HCT116 (cell line): ENCODE measurements at regions not wholly inside any gene's neighbourhood (a gene's known extent, or its start where the extent isn't known, plus 50 kb on each side); places are given as distances from the start of the nearest gene placed in this dataset.

Source experiments
- ATAC-seq: fragments of 200-7000 bp; cut with Tn5 transposase; 2 replicates; pipeline ENCODE4 v1.9.1; 2020; ENCODE audit warnings: mild to moderate bottlenecking, moderate library complexity
- BruUV-seq: library from RNA; stranded (reverse); fragments of 400-500 nt; replicated peaks from 2 replicates; lab custom pipeline; 2021; lab: Mats Ljungman, UMichigan
- CTCF ChIA-PET: fragments of 300-600 bp; sonication (Branson Sonifier 250); formaldehyde crosslinking; loops from one replicate; lab custom pipeline; 2021; ENCODE audit warnings: antibody characterized with exemption; lab: Charles Lee
- POLR2A ChIA-PET: fragments of 300-600, 350-600 bp; sonication (Branson Sonifier 250); formaldehyde crosslinking; loops from one replicate; lab custom pipeline; 2021; ENCODE audit warnings: antibody characterized with exemption; lab: Charles Lee
- RAD21 ChIA-PET, 2 experiments: fragments of 300-600 bp; sonication (Branson Sonifier 250); formaldehyde crosslinking; loops; one replicate each; lab custom pipeline; 2023; ENCODE audit warnings: low total read pairs in 2 of 2; ENCODE audit not compliant: uncharacterized antibody in 2 of 2, unreplicated experiment in 2 of 2, low non-redundant PET in 1 of 2; lab: Charles Lee
- DNase-seq: peaks from one replicate; pipeline ENCODE4 v3.0.0-alpha.2; 2010; ENCODE audit warnings: low read depth, low spot score
- H2AFZ ChIP-seq: fragments of 200-600 bp; shearing (Covaris generic), sonication (generic); 2 replicates; pipeline ENCODE4 v1.6.1; 2017; ENCODE audit warnings: low read depth, mixed run types, mixed read lengths, antibody characterized with exemption, low read length; ENCODE audit not compliant: poor library complexity, severe bottlenecking
- H3K27ac ChIP-seq: 2 replicates; pipeline ENCODE4 v1.5.1; 2012; ENCODE audit warnings: low read depth, low read length
- H3K27me3 ChIP-seq: fragments of 200-600 bp; sonication (generic); 2 replicates; pipeline ENCODE4 v1.6.1; 2016; ENCODE audit warnings: mixed run types, low read length, mixed read lengths; ENCODE audit not compliant: insufficient read depth
- H3K36me3 ChIP-seq, 2 experiments: fragments of 200-500 bp in 1 of 2; fragments of 200-600 bp in 1 of 2; sonication (Bioruptor generic) in 1 of 2; sonication (generic) in 1 of 2; 2 replicates each; pipeline versions ENCODE4 v1.5.1 to v1.6.1; 2014 to 2016; ENCODE audit warnings: low read length in 2 of 2, inconsistent platforms in 1 of 2, mixed read lengths in 1 of 2, mixed run types in 1 of 2; ENCODE audit not compliant: insufficient read depth in 2 of 2, control insufficient read depth in 1 of 2
- H3K4me1 ChIP-seq, 2 experiments: fragments of 200-600 bp in 1 of 2; sonication (generic) in 1 of 2; 2 replicates each; pipeline versions ENCODE4 v1.5.1 to v1.6.1; 2012 to 2017; ENCODE audit warnings: low read length in 2 of 2, inconsistent platforms in 1 of 2, mild to moderate bottlenecking in 1 of 2, mixed read lengths in 1 of 2, mixed run types in 1 of 2, moderate library complexity in 1 of 2; ENCODE audit not compliant: insufficient read depth in 2 of 2, control insufficient read depth in 1 of 2
- H3K4me2 ChIP-seq: fragments of 200-600 bp; sonication (generic); 2 replicates; pipeline ENCODE4 v1.6.1; 2017; ENCODE audit warnings: mixed run types, low read length, mixed read lengths
- H3K4me3 ChIP-seq, 2 experiments: fragments of 200-600 bp in 1 of 2; sonication (generic) in 1 of 2; replicated peaks in 1 of 2; 2 replicates each; pipeline ENCODE4 v1.5.1; 2011 to 2016; ENCODE audit warnings: low read length in 2 of 2, control low read depth in 1 of 2, low read depth in 1 of 2, mild to moderate bottlenecking in 1 of 2, mixed read lengths in 1 of 2, mixed run types in 1 of 2
- H3K79me2 ChIP-seq: fragments of 200-600 bp; sonication (generic); 2 replicates; pipeline ENCODE4 v1.6.1; 2017; ENCODE audit warnings: mild to moderate bottlenecking, mixed run types, low read length, moderate library complexity, mixed read lengths; ENCODE audit not compliant: insufficient read depth
- H3K9ac ChIP-seq: fragments of 200-600 bp; sonication (generic); 2 replicates; pipeline ENCODE4 v1.6.1; 2016; ENCODE audit warnings: low read length, mixed read lengths
- H3K9me2 ChIP-seq: fragments of 200-600 bp; sonication (generic), shearing (Covaris generic); 2 replicates; pipeline ENCODE4 v1.6.1; 2017; ENCODE audit warnings: mixed run types, mild to moderate bottlenecking, moderate library complexity; ENCODE audit not compliant: insufficient read depth
- H3K9me3 ChIP-seq, 2 experiments: fragments of 200-500 bp in 1 of 2; fragments of 200-600 bp in 1 of 2; sonication (Bioruptor generic) in 1 of 2; sonication (generic) in 1 of 2; 2 replicates each; pipeline ENCODE4 v1.6.1; 2014 to 2017; ENCODE audit warnings: low read length in 2 of 2, mixed read lengths in 2 of 2, inconsistent platforms in 1 of 2, low read depth in 1 of 2, mild to moderate bottlenecking in 1 of 2, mixed run types in 1 of 2, moderate library complexity in 1 of 2; ENCODE audit not compliant: control insufficient read depth in 1 of 2, insufficient read depth in 1 of 2
- H4K20me1 ChIP-seq: fragments of 200-600 bp; sonication (generic), shearing (Covaris generic); 2 replicates; pipeline ENCODE4 v1.6.1; 2017; ENCODE audit warnings: mixed run types, mild to moderate bottlenecking, moderate library complexity; ENCODE audit not compliant: insufficient read depth
- ATF3 ChIP-seq: IDR thresholded peaks from 2 replicates; pipeline ENCODE4 v1.6.1; 2012
- CBX3 ChIP-seq: IDR thresholded peaks from 2 replicates; pipeline ENCODE4 v1.6.1; 2012; ENCODE audit warnings: low read depth
- CEBPB ChIP-seq: IDR thresholded peaks from 2 replicates; pipeline ENCODE4 v1.6.1; 2012; ENCODE audit warnings: low read depth
- ELF1 ChIP-seq: IDR thresholded peaks from 2 replicates; pipeline ENCODE4 v1.6.1; 2012; ENCODE audit warnings: low read depth, borderline replicate concordance
- EZH2 ChIP-seq: fragments of 200-600 bp; sonication (generic); IDR thresholded peaks from 2 replicates; pipeline ENCODE4 v1.6.1; 2017; ENCODE audit warnings: antibody characterized with exemption, mixed run types
- EZH2phosphoT487 ChIP-seq: fragments of 200-600 bp; IDR thresholded peaks from 2 replicates; pipeline ENCODE4 v1.6.1; 2018; ENCODE audit warnings: antibody characterized with exemption, borderline replicate concordance
- FOSL1 ChIP-seq: IDR thresholded peaks from 2 replicates; pipeline ENCODE4 v1.6.1; 2012; ENCODE audit warnings: low read depth
- JUND ChIP-seq: IDR thresholded peaks from 2 replicates; pipeline ENCODE4 v1.6.1; 2012
- POLR2A ChIP-seq: IDR thresholded peaks from 2 replicates; pipeline ENCODE4 v1.7.0; 2011; ENCODE audit warnings: borderline replicate concordance; ENCODE audit not compliant: insufficient read depth, insufficient read length; ENCODE audit errors: extremely low read depth
- RAD21 ChIP-seq: IDR thresholded peaks from 2 replicates; pipeline ENCODE4 v1.6.1; 2012; ENCODE audit warnings: low read depth, mild to moderate bottlenecking
- REST ChIP-seq: IDR thresholded peaks from 2 replicates; pipeline ENCODE4 v1.6.1; 2012; ENCODE audit warnings: low read depth
- TCF7L2 ChIP-seq: IDR thresholded peaks from 2 replicates; pipeline ENCODE4 v1.7.0; 2011; ENCODE audit warnings: borderline replicate concordance, inconsistent platforms; ENCODE audit not compliant: insufficient read depth, insufficient read length; ENCODE audit errors: extremely low read depth
- YY1 ChIP-seq: IDR thresholded peaks from 2 replicates; pipeline ENCODE4 v1.6.1; 2011; ENCODE audit warnings: low read length, low read depth, moderate library complexity, mild to moderate bottlenecking; ENCODE audit not compliant: insufficient replicate concordance; ENCODE audit errors: extremely low read depth
- ZBTB33 ChIP-seq: IDR thresholded peaks from 2 replicates; pipeline ENCODE4 v1.6.1; 2011; ENCODE audit warnings: mild to moderate bottlenecking, low read length, moderate library complexity; ENCODE audit not compliant: insufficient replicate concordance; ENCODE audit errors: extremely low read depth
- intact Hi-C: fragments of 100-400 bp; cut with micrococcal nuclease; formaldehyde crosslinking; loops from 2 replicates; pipeline ENCODE4 v1.10.0; 2022

- DNase-seq = no peak
- ChIA-PET CTCF (no interaction called here), POLR2A (no interaction called here), RAD21 (no interaction called here)
- Histone ChIP-seq H3K9me3 (no peaks in the 10 kb centered on the region), H3K36me3 (no peaks in the 10 kb centered on the region), H2AFZ (no peak overlapping the region), H3K9ac (no peak overlapping the region), H3K4me1 (peaks cover 0 to 18% of the 10 kb centered on the region in 2 experiments; a peak in 2 of 4 replicates), H3K4me3 (no peak overlapping the region), H3K4me2 (no peak overlapping the region), H3K9me2 (no peaks in the 10 kb centered on the region), H3K27me3 (no peaks in the 10 kb centered on the region), H3K27ac (no peak overlapping the region), H4K20me1 (no peaks in the 10 kb centered on the region), H3K79me2 (no peaks in the 10 kb centered on the region)
- intact Hi-C loops = no loop called here
- no peak for ATAC-seq
- BruUV-seq = no TSS peak
- TF ChIP-seq FOSL1 (no peak), ELF1 (no peak), ATF3 (no peak), JUND (no peak), TCF7L2 (no peak), YY1 (no peak), CBX3 (no peak), REST (no peak), EZH2 (no peak), EZH2phosphoT487 (no peak), RAD21 (no peak), CEBPB (no peak), POLR2A (no peak), ZBTB33 (no peak)
These were observed 139.8 kb downstream of the RPL22L1 start for GRCh38 chr3:170730071-170730812.
